Activated B cell treated with CpG ODN at 0.5 μM for 24 hours (primary cell): ENCODE measurements at regions not wholly inside any gene's neighbourhood (a gene's known extent, or its start where the extent isn't known, plus 50 kb on each side); places are given as distances from the start of the nearest gene placed in this dataset.

Experiments
- ATAC-seq: fragments of 200-7000 bp; cut with Tn5 transposase; one replicate; pipeline ENCODE4 v1.10.0; 2021; ENCODE audit warnings: low read depth, mild to moderate bottlenecking, moderate library complexity
- CTCF ChIA-PET: fragments of 350-600 bp; sonication (Branson Sonifier 250); formaldehyde crosslinking; loops from one replicate; lab custom pipeline; 2021; ENCODE audit warnings: antibody characterized with exemption; lab: Charles Lee
- POLR2A ChIA-PET: fragments of 350-600 bp; sonication (Branson Sonifier 250); formaldehyde crosslinking; loops from one replicate; lab custom pipeline; 2021; ENCODE audit warnings: antibody characterized with exemption; lab: Charles Lee
- DNase-seq: peaks from one replicate; pipeline ENCODE4 v3.0.0; 2022
- H3K27ac Mint-ChIP-seq: one replicate; pipeline ENCODE4 v1.8.0; 2020; ENCODE audit warnings: mixed read lengths
- H3K27me3 Mint-ChIP-seq: one replicate; pipeline ENCODE4 v1.8.0; 2021; ENCODE audit warnings: mixed read lengths
- H3K36me3 Mint-ChIP-seq: one replicate; pipeline ENCODE4 v1.8.0; 2021; ENCODE audit warnings: low read depth, mixed read lengths
- H3K4me1 Mint-ChIP-seq: one replicate; pipeline ENCODE4 v1.8.0; 2021; ENCODE audit warnings: mixed read lengths
- H3K4me3 Mint-ChIP-seq: one replicate; pipeline ENCODE4 v1.8.0; 2020; ENCODE audit warnings: mild to moderate bottlenecking, mixed read lengths
- H3K9me3 Mint-ChIP-seq: one replicate; pipeline ENCODE4 v1.8.0; 2020; ENCODE audit warnings: mixed read lengths
- CTCF ChIP-seq: fragments of 200-600 bp; IDR thresholded peaks from one replicate; pipeline ENCODE4 v1.8.0; 2022; ENCODE audit warnings: antibody characterized with exemption, mild to moderate bottlenecking
- intact Hi-C: fragments of 100-400 bp; cut with micrococcal nuclease; formaldehyde crosslinking; loops from one replicate; pipeline ENCODE4 v1.15.1; 2024

GRCh38 chr14:64639340-64639821 lies 64.8 kb upstream of the PLEKHG3 start:
- ChIA-PET POLR2A (no interaction called here), CTCF (no interaction called here)
- Mint-ChIP-seq H3K4me3 (no peak overlapping the region), H3K36me3 (no peaks in the 10 kb centered on the region), H3K27ac (no peak overlapping the region), H3K9me3 (peaks cover 2% of the 10 kb centered on the region), H3K27me3 (peaks cover 9% of the 10 kb centered on the region), H3K4me1 (no peaks in the 10 kb centered on the region)
- DNase-seq (no peak), ATAC-seq (no peak)
- intact Hi-C loops = no loop called here
- no peak for TF ChIP-seq CTCF

- peaks cover 9% of the 10 kb centered on the region for H3K27me3 Mint-ChIP-seq
- ChIA-PET POLR2A (no interaction called here), CTCF (no interaction called here)
- H3K4me3 Mint-ChIP-seq = no peak overlapping the region
- intact Hi-C loops = no loop called here
- DNase-seq (no peak), ATAC-seq (no peak)
- no peak for TF ChIP-seq CTCF
- H3K27ac Mint-ChIP-seq = no peak overlapping the region
- peaks cover 2% of the 10 kb centered on the region for H3K9me3 Mint-ChIP-seq
- no peaks in the 10 kb centered on the region for H3K4me1 Mint-ChIP-seq
- no peaks in the 10 kb centered on the region for H3K36me3 Mint-ChIP-seq
These were observed 63.4 kb upstream of the PLEKHG3 start for GRCh38 chr14:64640839-64641238.

- intact Hi-C loops = no loop called here
- Mint-ChIP-seq H3K36me3 (no peaks in the 10 kb centered on the region), H3K4me1 (no peaks in the 10 kb centered on the region), H3K4me3 (no peak overlapping the region), H3K9me3 (peaks cover 2% of the 10 kb centered on the region), H3K27ac (no peak overlapping the region), H3K27me3 (peaks cover 9% of the 10 kb centered on the region)
- POLR2A ChIA-PET = no interaction called here
- DNase-seq (no peak), ATAC-seq (no peak)
- CTCF ChIA-PET = no interaction called here
- no peak for TF ChIP-seq CTCF
These were observed 62.5 kb upstream of the PLEKHG3 start for GRCh38 chr14:64641760-64642159.

- CTCF ChIA-PET = no interaction called here
- no peak overlapping the region for H3K27ac Mint-ChIP-seq
- no peak for ATAC-seq
- intact Hi-C loops = no loop called here
- H3K4me1 Mint-ChIP-seq = no peaks in the 10 kb centered on the region
- POLR2A ChIA-PET = no interaction called here
- peaks cover 2% of the 10 kb centered on the region for H3K9me3 Mint-ChIP-seq
- H3K4me3 Mint-ChIP-seq = no peak overlapping the region
- peaks cover 9% of the 10 kb centered on the region for H3K27me3 Mint-ChIP-seq
- TF ChIP-seq CTCF = no peak
- no peak for DNase-seq
- H3K36me3 Mint-ChIP-seq = no peaks in the 10 kb centered on the region
These were observed 60.5 kb upstream of the PLEKHG3 start for GRCh38 chr14:64643709-64644108.

- ChIA-PET CTCF (no interaction called here), POLR2A (no interaction called here)
- DNase-seq = no peak
- ATAC-seq = no peak
- Mint-ChIP-seq H3K27ac (no peak overlapping the region), H3K4me1 (no peaks in the 10 kb centered on the region), H3K4me3 (no peak overlapping the region), H3K27me3 (peaks cover 11% of the 10 kb centered on the region), H3K9me3 (peaks cover 2% of the 10 kb centered on the region), H3K36me3 (no peaks in the 10 kb centered on the region)
- no peak for TF ChIP-seq CTCF
- intact Hi-C loops = no loop called here
These were observed 59.6 kb upstream of the PLEKHG3 start for GRCh38 chr14:64644629-64645028.
